CD4-positive, alpha-beta memory T cell (primary cell): ENCODE measurements at regions not wholly inside any gene's neighbourhood (a gene's known extent, or its start where the extent isn't known, plus 50 kb on each side); places are given as distances from the start of the nearest gene placed in this dataset.
A peak's percentile ranks its signal among the peaks of the same experiment; 100 is the strongest.

Experiments used
- CTCF ChIA-PET: fragments of 350-600 bp; sonication (Branson Sonifier 250); formaldehyde crosslinking; loops from one replicate; lab custom pipeline; 2021; ENCODE audit warnings: inconsistent platforms; ENCODE audit not compliant: partially characterized antibody; lab: Charles Lee
- POLR2A ChIA-PET: fragments of 350-600 bp; sonication (Branson Sonifier 250); formaldehyde crosslinking; loops from one replicate; lab custom pipeline; 2021; ENCODE audit not compliant: partially characterized antibody; lab: Charles Lee
- DNase-seq, 5 donors: peaks; one replicate each; pipeline versions ENCODE4 v3.0.0 to v3.0.0-alpha.2; 2020 to 2022; ENCODE audit warnings: mixed read lengths in 1 of 5
- H3K27ac ChIP-seq: one replicate; pipeline ENCODE4 v1.7.0; 2013; ENCODE audit warnings: low read depth, low read length
- H3K27me3 ChIP-seq: 2 replicates; pipeline ENCODE4 v1.7.0; 2013; ENCODE audit warnings: mild to moderate bottlenecking, low read length, moderate library complexity; ENCODE audit not compliant: insufficient read depth
- H3K36me3 ChIP-seq: 2 replicates; pipeline ENCODE4 v1.7.0; 2013; ENCODE audit warnings: mild to moderate bottlenecking, low read length, moderate library complexity; ENCODE audit not compliant: insufficient read depth
- H3K4me1 ChIP-seq: 2 replicates; pipeline ENCODE4 v1.7.0; 2013; ENCODE audit warnings: mild to moderate bottlenecking, low read length, moderate library complexity; ENCODE audit not compliant: insufficient read depth
- H3K4me3 ChIP-seq, 2 donors: one replicate each; pipeline ENCODE4 v1.7.0; 2013; ENCODE audit warnings: low read length in 2 of 2, mild to moderate bottlenecking in 1 of 2
- H3K9me3 ChIP-seq, 2 donors: one replicate each; pipeline ENCODE4 v1.7.0; 2013; ENCODE audit warnings: low read length in 2 of 2, control low read depth in 1 of 2; ENCODE audit not compliant: control insufficient read depth in 1 of 2
- H3K27ac Mint-ChIP-seq, 7 donors: one replicate each; pipeline ENCODE4 v1.8.0; 2020 to 2021; ENCODE audit warnings: mixed read lengths in 7 of 7, mild to moderate bottlenecking in 6 of 7, inconsistent platforms in 3 of 7, moderate library complexity in 3 of 7
- H3K27me3 Mint-ChIP-seq, 2 donors: one replicate each; pipeline ENCODE4 v1.8.0; 2020 to 2021; ENCODE audit warnings: mixed read lengths in 2 of 2
- H3K36me3 Mint-ChIP-seq, 2 donors: one replicate each; pipeline ENCODE4 v1.8.0; 2020 to 2021; ENCODE audit warnings: mixed read lengths in 2 of 2, inconsistent platforms in 1 of 2, mild to moderate bottlenecking in 1 of 2
- H3K4me1 Mint-ChIP-seq, 4 donors: one replicate each; pipeline ENCODE4 v1.8.0; 2020 to 2021; ENCODE audit warnings: mixed read lengths in 4 of 4, mild to moderate bottlenecking in 1 of 4
- H3K4me3 Mint-ChIP-seq, 8 donors: one replicate each; pipeline ENCODE4 v1.8.0; 2020 to 2021; ENCODE audit warnings: mixed read lengths in 8 of 8, mild to moderate bottlenecking in 7 of 8, moderate library complexity in 6 of 8, inconsistent platforms in 3 of 8
- H3K9me3 Mint-ChIP-seq, 8 donors: one replicate each; pipeline ENCODE4 v1.8.0; 2020 to 2021; ENCODE audit warnings: mixed read lengths in 8 of 8, mild to moderate bottlenecking in 5 of 8, inconsistent platforms in 3 of 8, moderate library complexity in 1 of 8
- intact Hi-C: fragments of 100-400 bp; cut with micrococcal nuclease; formaldehyde crosslinking; loops from one replicate; pipeline ENCODE4 v1.15.1; 2023

- POLR2A ChIA-PET: no interaction called here
- H3K27ac ChIP-seq: no peak overlapping the region
- H3K4me1 Mint-ChIP-seq: no peaks in the 10 kb centered on the region
- CTCF ChIA-PET: interaction anchor here (1.2 kb wide), 1 partner anchor 43 kb away, joined by 3 read pairs; no protein-coding TSS in a partner anchor
- H3K4me3 ChIP-seq: no peak overlapping the region
- DNase-seq: no peak
- no peaks in the 10 kb centered on the region for H3K9me3 ChIP-seq
- no peaks in the 10 kb centered on the region for H3K27me3 Mint-ChIP-seq
- no peak overlapping the region for H3K27ac Mint-ChIP-seq
- intact Hi-C loops: no loop called here
- no peak overlapping the region for H3K4me3 Mint-ChIP-seq
- H3K27me3 ChIP-seq: no peaks in the 10 kb centered on the region
- no peaks in the 10 kb centered on the region for H3K36me3 Mint-ChIP-seq
- H3K9me3 Mint-ChIP-seq: peaks cover 0 to 6% (median under 1%) of the 10 kb centered on the region in 8 donors
- no peaks in the 10 kb centered on the region for H3K4me1 ChIP-seq
- H3K36me3 ChIP-seq: no peaks in the 10 kb centered on the region
Observed at GRCh38 chr14:30227876-30228275, 300.2 kb upstream of the PRKD1 start.

GRCh38 chr14:30230719-30231118 is 303.1 kb upstream of the PRKD1 start:
- ChIA-PET POLR2A (no interaction called here), CTCF (no interaction called here)
- no peak for DNase-seq
- H3K27ac ChIP-seq: no peak overlapping the region
- no peaks in the 10 kb centered on the region for H3K36me3 ChIP-seq
- Mint-ChIP-seq H3K27me3 (no peaks in the 10 kb centered on the region), H3K4me1 (no peaks in the 10 kb centered on the region), H3K9me3 (peaks cover 0 to 7% (median 0%) of the 10 kb centered on the region in 8 donors), H3K27ac (no peak overlapping the region), H3K36me3 (no peaks in the 10 kb centered on the region), H3K4me3 (no peak overlapping the region)
- no peaks in the 10 kb centered on the region for H3K27me3 ChIP-seq
- H3K9me3 ChIP-seq: no peaks in the 10 kb centered on the region
- H3K4me3 ChIP-seq: no peak overlapping the region
- intact Hi-C loops: no loop called here
- no peaks in the 10 kb centered on the region for H3K4me1 ChIP-seq

GRCh38 chr14:30234966-30235365 is 307.3 kb upstream of the PRKD1 start:
- Mint-ChIP-seq H3K36me3 (no peaks in the 10 kb centered on the region), H3K4me1 (no peaks in the 10 kb centered on the region), H3K27ac (no peak overlapping the region), H3K4me3 (no peak overlapping the region), H3K27me3 (peaks cover 0 to 2% of the 10 kb centered on the region in 2 donors), H3K9me3 (peaks cover 0 to 8% (median under 1%) of the 10 kb centered on the region in 8 donors)
- intact Hi-C loops: no loop called here
- POLR2A ChIA-PET: no interaction called here
- H3K4me3 ChIP-seq: no peak overlapping the region
- CTCF ChIA-PET: no interaction called here
- no peak for DNase-seq
- H3K9me3 ChIP-seq: no peaks in the 10 kb centered on the region
- no peak overlapping the region for H3K27ac ChIP-seq
- no peaks in the 10 kb centered on the region for H3K27me3 ChIP-seq
- no peaks in the 10 kb centered on the region for H3K4me1 ChIP-seq
- no peaks in the 10 kb centered on the region for H3K36me3 ChIP-seq

- POLR2A ChIA-PET: no interaction called here
Observed at GRCh38 chr14:30235485-30235884, 307.8 kb upstream of the PRKD1 start.

GRCh38 chr14:30238936-30239335 is 311.3 kb upstream of the PRKD1 start:
- H3K27ac ChIP-seq: no peak overlapping the region
- no peaks in the 10 kb centered on the region for H3K4me1 ChIP-seq
- H3K27me3 Mint-ChIP-seq: peaks cover 2 to 5% of the 10 kb centered on the region in 2 donors
- no peaks in the 10 kb centered on the region for H3K9me3 ChIP-seq
- CTCF ChIA-PET: no interaction called here
- H3K36me3 ChIP-seq: no peaks in the 10 kb centered on the region
- H3K4me3 ChIP-seq: no peak overlapping the region
- H3K36me3 Mint-ChIP-seq: no peaks in the 10 kb centered on the region
- no peak overlapping the region for H3K4me3 Mint-ChIP-seq
- no peaks in the 10 kb centered on the region for H3K27me3 ChIP-seq
- intact Hi-C loops: no loop called here
- POLR2A ChIA-PET: no interaction called here
- no peak for DNase-seq
- peaks cover 0 to 7% (median 0%) of the 10 kb centered on the region in 8 donors for H3K9me3 Mint-ChIP-seq
- H3K4me1 Mint-ChIP-seq: no peaks in the 10 kb centered on the region
- no peak overlapping the region for H3K27ac Mint-ChIP-seq

More at GRCh38 chr14:30235485-30235884, 307.8 kb upstream of the PRKD1 start:
- no peak for DNase-seq
- no peaks in the 10 kb centered on the region for H3K4me1 ChIP-seq
- Mint-ChIP-seq H3K36me3 (no peaks in the 10 kb centered on the region), H3K27ac (no peak overlapping the region), H3K27me3 (peaks cover 0 to 2% of the 10 kb centered on the region in 2 donors), H3K4me3 (no peak overlapping the region), H3K4me1 (no peaks in the 10 kb centered on the region), H3K9me3 (peaks cover 0 to 8% (median under 1%) of the 10 kb centered on the region in 8 donors)
- intact Hi-C loops: no loop called here
- CTCF ChIA-PET: no interaction called here
- no peaks in the 10 kb centered on the region for H3K9me3 ChIP-seq
- H3K4me3 ChIP-seq: no peak overlapping the region
- H3K27ac ChIP-seq: no peak overlapping the region
- no peaks in the 10 kb centered on the region for H3K27me3 ChIP-seq
- H3K36me3 ChIP-seq: no peaks in the 10 kb centered on the region

- peaks cover 0 to 7% (median 0%) of the 10 kb centered on the region in 8 donors for H3K9me3 Mint-ChIP-seq
- H3K27me3 Mint-ChIP-seq: peaks cover 2 to 5% of the 10 kb centered on the region in 2 donors
- no peaks in the 10 kb centered on the region for H3K4me1 ChIP-seq
- intact Hi-C loops: no loop called here
- H3K9me3 ChIP-seq: no peaks in the 10 kb centered on the region
- no peak overlapping the region for H3K27ac Mint-ChIP-seq
- ChIA-PET CTCF (no interaction called here), POLR2A (no interaction called here)
- no peaks in the 10 kb centered on the region for H3K4me1 Mint-ChIP-seq
- H3K36me3 ChIP-seq: no peaks in the 10 kb centered on the region
- no peak overlapping the region for H3K27ac ChIP-seq
- no peaks in the 10 kb centered on the region for H3K36me3 Mint-ChIP-seq
- DNase-seq: peak in 1 of 5 donors; percentile 20
- H3K27me3 ChIP-seq: no peaks in the 10 kb centered on the region
- no peak overlapping the region for H3K4me3 Mint-ChIP-seq
- no peak overlapping the region for H3K4me3 ChIP-seq
Observed at GRCh38 chr14:30240018-30240417, 312.4 kb upstream of the PRKD1 start.

- peak in 1 of 5 donors; percentile 24 for DNase-seq
- Histone ChIP-seq H3K4me3 (no peak overlapping the region), H3K36me3 (no peaks in the 10 kb centered on the region), H3K9me3 (no peaks in the 10 kb centered on the region), H3K27ac (no peak overlapping the region), H3K4me1 (no peaks in the 10 kb centered on the region), H3K27me3 (no peaks in the 10 kb centered on the region)
- Mint-ChIP-seq H3K9me3 (peaks cover 0 to 4% (median 0%) of the 10 kb centered on the region in 8 donors), H3K36me3 (no peaks in the 10 kb centered on the region), H3K27me3 (peaks cover 2 to 5% of the 10 kb centered on the region in 2 donors), H3K4me3 (no peak overlapping the region), H3K4me1 (no peaks in the 10 kb centered on the region), H3K27ac (no peak overlapping the region)
- ChIA-PET POLR2A (no interaction called here), CTCF (no interaction called here)
- intact Hi-C loops: no loop called here
Observed at GRCh38 chr14:30240685-30241084, 313.0 kb upstream of the PRKD1 start.

- H3K36me3 ChIP-seq: no peaks in the 10 kb centered on the region
- Mint-ChIP-seq H3K36me3 (no peaks in the 10 kb centered on the region), H3K9me3 (peaks cover 0 to 2% (median 0%) of the 10 kb centered on the region in 8 donors), H3K4me1 (no peaks in the 10 kb centered on the region), H3K4me3 (no peak overlapping the region), H3K27me3 (peaks cover 0 to 5% of the 10 kb centered on the region in 2 donors), H3K27ac (no peak overlapping the region)
- intact Hi-C loops: no loop called here
- ChIA-PET CTCF (no interaction called here), POLR2A (no interaction called here)
- no peaks in the 10 kb centered on the region for H3K4me1 ChIP-seq
- no peaks in the 10 kb centered on the region for H3K9me3 ChIP-seq
- no peak overlapping the region for H3K27ac ChIP-seq
- no peak for DNase-seq
- H3K4me3 ChIP-seq: no peak overlapping the region
- no peaks in the 10 kb centered on the region for H3K27me3 ChIP-seq
Observed at GRCh38 chr14:30242744-30243143, 315.1 kb upstream of the PRKD1 start.
